ENCODE measurements at regions not wholly inside any gene's neighbourhood (a gene's known extent, or its start where the extent isn't known, plus 50 kb on each side); places are given as distances from the start of the nearest gene placed in this dataset.

- TF ChIP-seq CTCF (IDR thresholded peaks at IDR 0.05; ENCODE audit: insufficient read depth, low read length, poor library complexity, severe bottlenecking): no peak
- no peak for TF ChIP-seq EZH2phosphoT487 (conservative IDR thresholded peaks at IDR 0.05; ENCODE audit: low read length)
These were observed 171.5 kb upstream of the NTM start for GRCh38 chr11:131199015-131199280.

Data from SU-DHL-6 (cell line).